GM13977 (cell line): ENCODE measurements at regions not wholly inside any gene's neighbourhood (a gene's known extent, or its start where the extent isn't known, plus 50 kb on each side); places are given as distances from the start of the nearest gene placed in this dataset.

Source experiments
- DNase-seq: peaks from one replicate; pipeline ENCODE4 v3.0.0; 2012; ENCODE audit warnings: low spot score
- CTCF ChIP-seq: IDR thresholded peaks from 2 replicates; pipeline ENCODE4 v1.5.1; 2012; ENCODE audit warnings: mild to moderate bottlenecking, control low read depth; ENCODE audit not compliant: insufficient read depth; ENCODE audit errors: extremely low read depth, missing control alignments
- in situ Hi-C: fragments of 300-500 bp; cut with MboI; formaldehyde crosslinking; loops from one replicate; pipeline ENCODE4 v1.12.0; 2022; ENCODE audit warnings: low sequenced_read_pairs, low pct_unique_long_range_greater_than_20kb, mixed read lengths, inconsistent platforms; ENCODE audit not compliant: unreplicated experiment

DNA sequence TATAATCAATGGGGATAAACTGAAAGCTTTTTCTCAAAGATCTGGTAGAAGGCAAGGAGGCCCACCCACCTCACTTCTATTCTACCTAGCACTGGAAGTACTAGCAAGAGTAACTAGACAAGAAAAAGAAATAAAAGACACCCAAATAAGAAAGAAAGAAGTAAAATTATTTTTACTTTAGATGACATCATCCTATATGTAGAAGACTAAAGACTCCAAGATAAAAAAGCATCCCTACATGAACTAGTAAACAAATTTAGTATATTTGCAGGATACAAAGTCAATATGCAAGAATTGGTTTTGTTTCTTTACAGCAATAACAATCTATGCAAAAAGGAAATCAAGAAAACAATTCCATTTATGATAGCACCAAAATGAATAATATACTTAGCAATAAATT lies 201.5 kb upstream of the KIRREL3 start:
- TF ChIP-seq CTCF = no peak
- in situ Hi-C loops = no loop called here
- DNase-seq = no peak

GRCh38 chr11:127199306-127199801 lies 198.8 kb upstream of the KIRREL3 start:
- in situ Hi-C loops = no loop called here
- DNase-seq = no peak
- no peak for TF ChIP-seq CTCF

- DNase-seq = no peak
- in situ Hi-C loops = no loop called here
- TF ChIP-seq CTCF = no peak
Measured at GRCh38 chr11:127195501-127196120, 195.0 kb upstream of the KIRREL3 start.

- no peak for DNase-seq
- in situ Hi-C loops = no loop called here
- no peak for TF ChIP-seq CTCF
Measured at GRCh38 chr11:127194521-127194920, 194.0 kb upstream of the KIRREL3 start.

- TF ChIP-seq CTCF = no peak
- DNase-seq = no peak
- in situ Hi-C loops = no loop called here
Measured at GRCh38 chr11:127193950-127194349, 193.4 kb upstream of the KIRREL3 start.

GRCh38 chr11:127191689-127192088 lies 191.1 kb upstream of the KIRREL3 start:
- in situ Hi-C loops = no loop called here
- DNase-seq = no peak
- no peak for TF ChIP-seq CTCF
